GM13977 (cell line): ENCODE measurements at regions not wholly inside any gene's neighbourhood (a gene's known extent, or its start where the extent isn't known, plus 50 kb on each side); places are given as distances from the start of the nearest gene placed in this dataset.

Experiments used
- DNase-seq: peaks from one replicate; pipeline ENCODE4 v3.0.0; 2012; ENCODE audit warnings: low spot score
- in situ Hi-C: fragments of 300-500 bp; cut with MboI; formaldehyde crosslinking; loops from one replicate; pipeline ENCODE4 v1.12.0; 2022; ENCODE audit warnings: low sequenced_read_pairs, low pct_unique_long_range_greater_than_20kb, mixed read lengths, inconsistent platforms; ENCODE audit not compliant: unreplicated experiment
- TF ChIP-seq, protein P1 (sequence below): IDR thresholded peaks from 2 replicates; pipeline ENCODE4 v1.5.1; 2012; ENCODE audit warnings: mild to moderate bottlenecking, control low read depth; ENCODE audit not compliant: insufficient read depth; ENCODE audit errors: extremely low read depth, missing control alignments

DNA sequence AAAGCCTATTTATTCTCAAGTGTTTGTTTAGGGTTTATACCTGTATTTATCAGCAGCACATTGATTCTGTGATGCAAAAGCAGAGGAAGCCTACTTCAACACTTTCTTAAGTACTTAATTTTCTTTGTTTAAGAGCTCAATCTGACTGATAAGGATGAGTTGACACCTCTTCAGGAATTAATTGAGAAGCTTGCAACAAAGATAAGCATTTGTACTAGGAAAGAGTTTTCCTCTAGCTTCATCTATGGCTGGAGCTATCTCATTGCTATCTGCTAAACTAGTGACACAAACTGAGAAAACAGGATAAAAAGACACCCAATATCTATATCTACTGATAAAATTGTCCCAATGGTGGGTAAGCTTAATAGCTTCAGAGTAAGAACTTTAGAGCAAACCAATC is 170.1 kb upstream of the SLITRK6 start:
- in situ Hi-C loops, result no loop called here
- no peak for DNase-seq
- TF ChIP-seq, protein P1, sequence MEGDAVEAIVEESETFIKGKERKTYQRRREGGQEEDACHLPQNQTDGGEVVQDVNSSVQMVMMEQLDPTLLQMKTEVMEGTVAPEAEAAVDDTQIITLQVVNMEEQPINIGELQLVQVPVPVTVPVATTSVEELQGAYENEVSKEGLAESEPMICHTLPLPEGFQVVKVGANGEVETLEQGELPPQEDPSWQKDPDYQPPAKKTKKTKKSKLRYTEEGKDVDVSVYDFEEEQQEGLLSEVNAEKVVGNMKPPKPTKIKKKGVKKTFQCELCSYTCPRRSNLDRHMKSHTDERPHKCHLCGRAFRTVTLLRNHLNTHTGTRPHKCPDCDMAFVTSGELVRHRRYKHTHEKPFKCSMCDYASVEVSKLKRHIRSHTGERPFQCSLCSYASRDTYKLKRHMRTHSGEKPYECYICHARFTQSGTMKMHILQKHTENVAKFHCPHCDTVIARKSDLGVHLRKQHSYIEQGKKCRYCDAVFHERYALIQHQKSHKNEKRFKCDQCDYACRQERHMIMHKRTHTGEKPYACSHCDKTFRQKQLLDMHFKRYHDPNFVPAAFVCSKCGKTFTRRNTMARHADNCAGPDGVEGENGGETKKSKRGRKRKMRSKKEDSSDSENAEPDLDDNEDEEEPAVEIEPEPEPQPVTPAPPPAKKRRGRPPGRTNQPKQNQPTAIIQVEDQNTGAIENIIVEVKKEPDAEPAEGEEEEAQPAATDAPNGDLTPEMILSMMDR, result no peak

- TF ChIP-seq, protein P1, result no peak
- in situ Hi-C loops, result no loop called here
- no peak for DNase-seq
These were observed 136.7 kb upstream of the SLITRK6 start for GRCh38 chr13:85935868-85936467.

GRCh38 chr13:85930108-85930507 is 130.9 kb upstream of the SLITRK6 start:
- TF ChIP-seq, protein P1, result no peak
- in situ Hi-C loops, result no loop called here
- no peak for DNase-seq

- no peak for DNase-seq
- in situ Hi-C loops, result no loop called here
- TF ChIP-seq, protein P1, result no peak
These were observed 111.7 kb upstream of the SLITRK6 start for GRCh38 chr13:85910962-85911361.

- TF ChIP-seq, protein P1, result no peak
- in situ Hi-C loops, result no loop called here
- no peak for DNase-seq
These were observed 101.3 kb upstream of the SLITRK6 start for GRCh38 chr13:85900521-85900920.

DNA sequence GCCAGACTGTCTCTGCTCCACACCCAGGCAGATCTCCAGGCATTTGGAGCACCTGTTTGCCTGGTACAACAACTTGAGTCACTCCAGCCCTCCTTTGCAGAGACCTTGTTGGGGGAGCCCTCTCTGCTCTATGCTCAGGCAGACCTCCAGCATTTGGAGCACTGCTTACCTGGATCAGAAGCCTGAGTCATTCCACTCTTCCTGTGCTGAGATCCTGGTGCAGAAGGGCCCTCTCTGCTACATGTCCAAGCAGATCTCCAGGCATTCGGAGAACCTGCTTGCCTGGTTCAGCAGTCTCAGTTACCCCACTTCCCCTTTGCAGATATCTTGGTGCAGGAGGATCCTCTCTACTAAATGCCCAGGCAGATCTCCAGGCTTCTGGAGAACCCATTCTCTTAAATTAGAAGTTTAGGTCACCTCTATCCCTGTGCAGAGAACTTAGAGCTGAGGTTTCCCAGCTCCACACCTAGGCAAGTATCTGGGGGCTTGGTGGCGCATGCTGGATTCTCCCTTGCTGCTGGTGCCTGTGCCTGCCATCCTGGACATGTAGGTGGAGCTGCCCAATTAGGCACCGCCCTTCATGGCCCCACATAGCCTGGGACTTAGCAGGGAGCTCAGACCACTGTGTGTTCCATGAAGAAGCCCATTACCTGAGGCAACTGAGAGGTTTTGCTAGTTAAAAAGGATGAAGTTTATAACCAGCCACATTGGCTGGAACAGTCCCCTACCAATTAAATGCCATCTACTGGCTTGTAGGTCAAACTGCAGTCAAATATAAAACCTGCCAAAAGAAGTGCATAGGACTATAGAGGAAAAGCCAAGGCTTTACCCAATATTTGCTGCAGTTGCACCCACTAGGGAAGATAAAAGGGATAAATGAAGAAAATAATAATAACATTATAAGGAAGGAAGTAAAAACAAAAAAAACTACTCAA is 97.6 kb upstream of the SLITRK6 start:
- TF ChIP-seq, protein P1, result peak; percentile 35
- in situ Hi-C loops, result no loop called here
- no peak for DNase-seq
